GM21717 (cell line): ENCODE measurements at regions not wholly inside any gene's neighbourhood (a gene's known extent, or its start where the extent isn't known, plus 50 kb on each side); places are given as distances from the start of the nearest gene placed in this dataset.

Experiments used
- ATAC-seq: cut with Tn5 transposase; IDR thresholded peaks from one replicate; pipeline ENCODE4 v1.9.1; 2021; ENCODE audit warnings: mild to moderate bottlenecking, moderate library complexity; ENCODE audit not compliant: unreplicated experiment

DNA sequence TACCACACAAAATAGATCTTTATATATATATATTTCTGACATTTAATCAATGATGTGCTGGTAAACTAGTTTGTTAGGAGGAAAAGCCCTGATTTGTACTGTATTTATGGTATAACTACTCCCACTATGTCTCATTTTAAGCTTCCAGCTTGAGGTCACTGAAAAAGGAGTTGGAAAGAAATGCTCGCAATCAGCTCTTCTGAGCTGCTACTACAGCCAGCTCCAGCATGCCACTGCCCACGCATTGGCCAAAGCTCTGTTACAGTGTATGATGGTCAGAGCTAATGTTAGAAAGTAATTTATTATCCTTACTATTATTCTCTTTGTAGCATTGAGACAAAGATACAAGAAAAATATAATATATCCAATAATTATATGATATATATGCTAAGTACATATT is 55.0 kb upstream of the PCED1B start:
- no peak for ATAC-seq

- no peak for ATAC-seq
These were observed 54.1 kb upstream of the PCED1B start for GRCh38 chr12:47025349-47025748.

DNA sequence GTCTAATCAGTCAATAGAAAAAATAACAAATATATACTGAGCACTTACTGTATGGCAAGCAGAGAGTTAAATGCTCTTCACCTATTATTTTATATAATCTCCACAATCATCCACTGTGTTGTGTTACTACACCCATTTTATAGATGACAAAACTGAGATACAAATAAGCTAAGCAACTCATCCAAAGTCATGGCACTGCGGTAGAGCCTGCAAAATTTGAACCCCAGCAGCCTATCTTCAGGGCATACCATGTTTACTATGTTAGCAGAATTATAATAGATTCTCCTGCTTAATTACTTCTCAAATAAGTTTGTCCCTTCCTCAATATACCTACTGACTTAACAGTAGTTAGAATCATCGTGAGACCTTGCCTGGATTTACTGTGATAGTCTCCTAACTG is 53.6 kb upstream of the PCED1B start:
- ATAC-seq = no peak

DNA sequence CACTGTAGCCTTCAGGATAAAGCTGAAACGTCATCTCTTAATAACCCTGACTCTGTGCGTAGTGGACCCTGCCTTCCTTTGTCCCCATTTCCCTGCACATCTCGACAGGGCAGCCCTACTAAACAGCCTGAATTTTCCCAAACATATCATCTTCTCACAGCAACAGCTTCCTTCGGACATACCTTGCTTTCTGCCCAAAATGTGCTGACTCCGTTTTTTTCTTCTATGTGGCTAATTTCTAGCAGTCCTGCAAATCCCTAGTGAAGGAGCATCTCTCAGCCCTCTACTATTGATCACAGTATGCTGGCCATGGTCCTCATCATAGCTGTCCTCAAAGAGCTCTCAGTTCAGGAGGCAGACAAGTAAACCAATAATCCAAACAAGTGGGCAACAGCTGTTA is 53.1 kb upstream of the PCED1B start:
- ATAC-seq = no peak
